IMR-90 (cell line): ENCODE measurements at regions not wholly inside any gene's neighbourhood (a gene's known extent, or its start where the extent isn't known, plus 50 kb on each side); places are given as distances from the start of the nearest gene placed in this dataset.
A peak's percentile ranks its signal among the peaks of the same experiment; 100 is the strongest.

ENCODE experiments used
- ATAC-seq: fragments of 200-7000 bp; cut with Tn5 transposase; 2 replicates; pipeline ENCODE4 v1.9.1; 2020; ENCODE audit warnings: low read depth, mild to moderate bottlenecking, moderate library complexity
- BruUV-seq: library from RNA; stranded (reverse); fragments of 400-500 nt; replicated peaks from 2 replicates; lab custom pipeline; 2021; lab: Mats Ljungman, UMichigan
- CTCF ChIA-PET: fragments of 300-600 bp; formaldehyde crosslinking; extraction: SDS; loops from one replicate; lab custom pipeline; 2021; ENCODE audit warnings: antibody characterized with exemption; lab: Yijun Ruan, JAX
- POLR2A ChIA-PET: fragments of 300-600 bp; sonication (Branson Sonifier 250); formaldehyde crosslinking; loops from one replicate; lab custom pipeline; 2022; ENCODE audit warnings: antibody characterized with exemption; ENCODE audit not compliant: unreplicated experiment; lab: Charles Lee
- DNase-seq: peaks from one replicate; pipeline ENCODE4 v3.0.0; 2013
- H2AFZ ChIP-seq: replicated peaks from 2 replicates; pipeline ENCODE3; 2013; ENCODE audit warnings: low read length, mild to moderate bottlenecking; ENCODE audit not compliant: poor library complexity
- H2AK5ac ChIP-seq: 2 replicates; pipeline ENCODE4 v1.6.1; 2013; ENCODE audit warnings: low read depth, low read length, inconsistent platforms
- H2AK9ac ChIP-seq: replicated peaks from 2 replicates; pipeline ENCODE3; 2013; ENCODE audit warnings: mild to moderate bottlenecking, low read depth, low read length, moderate library complexity; ENCODE audit not compliant: poor library complexity
- H2BK120ac ChIP-seq: 2 replicates; pipeline ENCODE4 v1.6.1; 2013; ENCODE audit warnings: low read depth, low read length, inconsistent platforms
- H2BK15ac ChIP-seq: 3 replicates; pipeline ENCODE4 v1.6.1; 2013; ENCODE audit warnings: low read depth, low read length, inconsistent platforms
- H2BK20ac ChIP-seq: 2 replicates; pipeline ENCODE4 v1.6.1; 2013; ENCODE audit warnings: low read depth, mild to moderate bottlenecking, inconsistent platforms, low read length, moderate library complexity
- H2BK5ac ChIP-seq: 2 replicates; pipeline ENCODE4 v1.6.1; 2013; ENCODE audit warnings: mild to moderate bottlenecking, low read depth, low read length, inconsistent platforms; ENCODE audit not compliant: poor library complexity, severe bottlenecking
- H3K14ac ChIP-seq: replicated peaks from 2 replicates; pipeline ENCODE4 v1.6.1; 2013; ENCODE audit warnings: low read depth, low read length, inconsistent platforms
- H3K18ac ChIP-seq: 2 replicates; pipeline ENCODE4 v1.6.1; 2013; ENCODE audit warnings: low read depth, low read length, control low read depth
- H3K23ac ChIP-seq: 2 replicates; pipeline ENCODE4 v1.6.1; 2013; ENCODE audit warnings: low read depth, low read length, inconsistent platforms
- H3K27ac ChIP-seq: 2 replicates; pipeline ENCODE4 v1.5.1; 2013; ENCODE audit warnings: mild to moderate bottlenecking, control low read depth, low read length; ENCODE audit not compliant: insufficient read depth
- H3K27me3 ChIP-seq: 2 replicates; pipeline ENCODE4 v1.6.1; 2013; ENCODE audit warnings: low read length; ENCODE audit not compliant: control insufficient read depth, insufficient read depth
- H3K36me3 ChIP-seq: 2 replicates; pipeline ENCODE4 v1.6.1; 2013; ENCODE audit warnings: low read length, mixed read lengths; ENCODE audit not compliant: control insufficient read depth, insufficient read depth
- H3K4ac ChIP-seq: 2 replicates; pipeline ENCODE4 v1.6.1; 2013; ENCODE audit warnings: low read depth, low read length, inconsistent platforms
- H3K4me1 ChIP-seq: 2 replicates; pipeline ENCODE4 v1.6.1; 2013; ENCODE audit warnings: low read length, mixed read lengths; ENCODE audit not compliant: control insufficient read depth, insufficient read depth
- H3K4me2 ChIP-seq: 2 replicates; pipeline ENCODE4 v1.6.1; 2013; ENCODE audit warnings: low read depth, mild to moderate bottlenecking, control low read depth, low read length, moderate library complexity
- H3K4me3 ChIP-seq: 2 replicates; pipeline ENCODE4 v1.5.1; 2013; ENCODE audit warnings: low read depth, mild to moderate bottlenecking, control low read depth, low read length, moderate library complexity; ENCODE audit not compliant: insufficient read depth
- H3K56ac ChIP-seq: 2 replicates; pipeline ENCODE4 v1.6.1; 2013; ENCODE audit warnings: low read length, inconsistent platforms; ENCODE audit not compliant: insufficient read depth; ENCODE audit errors: extremely low read depth
- H3K79me1 ChIP-seq, 2 experiments: 2 replicates each; pipeline ENCODE4 v1.6.1; 2013; ENCODE audit warnings: low read length in 2 of 2, inconsistent platforms in 1 of 2, low read depth in 1 of 2
- H3K9ac ChIP-seq: 2 replicates; pipeline ENCODE4 v1.6.1; 2013; ENCODE audit warnings: low read depth, low read length, control low read depth
- H3K9me1 ChIP-seq: 2 replicates; pipeline ENCODE4 v1.6.1; 2013; ENCODE audit warnings: low read length, inconsistent platforms; ENCODE audit not compliant: insufficient read depth
- H3K9me3 ChIP-seq: 2 replicates; pipeline ENCODE4 v1.6.1; 2013; ENCODE audit warnings: low read length; ENCODE audit not compliant: control insufficient read depth, insufficient read depth
- H4K20me1 ChIP-seq: 2 replicates; pipeline ENCODE4 v1.6.1; 2013; ENCODE audit warnings: low read length, inconsistent platforms; ENCODE audit not compliant: insufficient read depth
- H4K5ac ChIP-seq: 2 replicates; pipeline ENCODE4 v1.6.1; 2013; ENCODE audit warnings: mild to moderate bottlenecking, low read depth, low read length, control low read depth
- H4K8ac ChIP-seq, 2 experiments: 2 replicates each; pipeline ENCODE4 v1.6.1; 2013; ENCODE audit warnings: low read depth in 2 of 2, low read length in 2 of 2, control low read depth in 1 of 2, inconsistent platforms in 1 of 2
- H4K91ac ChIP-seq: 2 replicates; pipeline ENCODE4 v1.6.1; 2013; ENCODE audit warnings: low read depth, low read length, inconsistent platforms; ENCODE audit not compliant: insufficient read depth
- CEBPB ChIP-seq: IDR thresholded peaks from 2 replicates; pipeline ENCODE4 v1.6.1; 2012; ENCODE audit warnings: low read depth, low read length, improper control_type of control experiment
- CHD1 ChIP-seq: IDR thresholded peaks from 2 replicates; pipeline ENCODE4 v1.6.1; 2012; ENCODE audit warnings: low read depth, low read length, improper control_type of control experiment
- CTCF ChIP-seq: conservative IDR thresholded peaks from 2 replicates; pipeline ENCODE4 v1.5.1; 2012; ENCODE audit warnings: mild to moderate bottlenecking, low read depth, low read length, improper control_type of control experiment
- ELK1 ChIP-seq: fragments of 150-350 bp; IDR thresholded peaks from 2 replicates; pipeline ENCODE4 v1.6.1; 2016; ENCODE audit warnings: low read depth, mild to moderate bottlenecking, low read length, moderate library complexity, borderline replicate concordance
- FOS ChIP-seq: fragments of 150-350 bp; IDR thresholded peaks from 2 replicates; pipeline ENCODE4 v1.6.1; 2016; ENCODE audit warnings: low read depth, low read length
- MAFK ChIP-seq: IDR thresholded peaks from 2 replicates; pipeline ENCODE4 v1.6.1; 2012; ENCODE audit warnings: low read depth, low read length, improper control_type of control experiment
- MAZ ChIP-seq: IDR thresholded peaks from 2 replicates; pipeline ENCODE4 v1.6.1; 2012; ENCODE audit warnings: low read depth, mild to moderate bottlenecking, low read length, improper control_type of control experiment, moderate library complexity, borderline replicate concordance
- NFE2L2 ChIP-seq: fragments of 150-350 bp; IDR thresholded peaks from 2 replicates; pipeline ENCODE4 v1.6.1; 2016; ENCODE audit warnings: low read depth, mild to moderate bottlenecking, low read length
- POLR2A ChIP-seq: IDR thresholded peaks from 2 replicates; pipeline ENCODE4 v1.6.1; 2012; ENCODE audit warnings: mild to moderate bottlenecking, low read depth, low read length
- RAD21 ChIP-seq: IDR thresholded peaks from 2 replicates; pipeline ENCODE4 v1.6.1; 2012; ENCODE audit warnings: low read length, improper control_type of control experiment
- SMC3 ChIP-seq: fragments of 150-350 bp; IDR thresholded peaks from 2 replicates; pipeline ENCODE4 v1.6.1; 2016; ENCODE audit warnings: low read depth, mild to moderate bottlenecking, antibody characterized with exemption, low read length, moderate library complexity
- USF2 ChIP-seq: fragments of 150-350 bp; IDR thresholded peaks from 2 replicates; pipeline ENCODE4 v1.6.1; 2017; ENCODE audit warnings: mild to moderate bottlenecking, antibody characterized with exemption, low read length, low read depth
- WGBS, 2 experiments: methylation state at CpG; one replicate each; pipeline versions ENCODE4 v1.1.5 to v1.1.7; 2013; ENCODE audit warnings: missing lambda C conversion rate in 2 of 2; ENCODE audit not compliant: insufficient read length in 1 of 2; ENCODE audit errors: extremely low coverage in 2 of 2; 5-methylcytosine and 5-hydroxymethylcytosine counted together
- dilution Hi-C: fragments of 300-500 bp; cut with HindIII; formaldehyde crosslinking; loops from one replicate; pipeline ENCODE4 v1.14.3; 2018; ENCODE audit warnings: low sequenced_read_pairs; ENCODE audit not compliant: unreplicated experiment
- in situ Hi-C: fragments of 300-500 bp; cut with MboI; formaldehyde crosslinking; loops from 3 replicates; pipeline ENCODE4 v1.14.3; 2019; ENCODE audit warnings: low sequenced_read_pairs, inconsistent platforms, mixed read lengths
- intact Hi-C: fragments of 100-400 bp; cut with micrococcal nuclease; formaldehyde crosslinking; loops from 2 replicates; pipeline ENCODE4 v1.10.0; 2022

GRCh38 chr9:94178927-94179326 lies 80.2 kb upstream of the ZNF169 start:
- Histone ChIP-seq H2BK15ac (no peak overlapping the region), H4K8ac (no peak overlapping the region), H2BK120ac (no peak overlapping the region), H3K14ac (no peak overlapping the region), H3K9ac (no peak overlapping the region), H4K20me1 (peaks cover 96% of the 10 kb centered on the region), H2AK5ac (no peak overlapping the region), H3K4me2 (no peak overlapping the region), H3K4ac (no peak overlapping the region), H3K27me3 (no peaks in the 10 kb centered on the region), H3K18ac (no peak overlapping the region), H2BK5ac (no peak overlapping the region), H3K36me3 (peaks cover 26% of the 10 kb centered on the region), H4K5ac (no peak overlapping the region), H3K4me3 (no peak overlapping the region), H4K91ac (no peak overlapping the region), H3K27ac (no peak overlapping the region), H3K79me1 (peaks cover 42 to 76% of the 10 kb centered on the region in 2 experiments), H2AFZ (no peak overlapping the region), H2BK20ac (no peak overlapping the region), H2AK9ac (no peak overlapping the region), H3K9me3 (no peaks in the 10 kb centered on the region), H3K56ac (no peak overlapping the region), H3K9me1 (peaks cover 27% of the 10 kb centered on the region), H3K4me1 (peaks cover 10% of the 10 kb centered on the region), H3K23ac (no peak overlapping the region)
- no peak for TF ChIP-seq NFE2L2
- TF ChIP-seq MAZ, result no peak
- TF ChIP-seq FOS, result no peak
- TF ChIP-seq ELK1, result no peak
- TF ChIP-seq CEBPB, result no peak
- no peak for TF ChIP-seq USF2
- TF ChIP-seq CTCF, result no peak
- no peak for TF ChIP-seq CHD1
- TF ChIP-seq SMC3, result no peak
- TF ChIP-seq MAFK, result no peak
- TF ChIP-seq POLR2A, result no peak
- TF ChIP-seq RAD21, result no peak
- WGBS, 2 experiments, result no CpG with 5 or more reads among the region's 2 CpGs
- ChIA-PET POLR2A (interaction anchor here (0.5 kb wide), 1 partner anchor 10 kb away, joined by 5 read pairs; no protein-coding TSS in a partner anchor), CTCF (interaction anchor here (0.8 kb wide), 1 partner anchor 56 kb away, joined by 3 read pairs; no protein-coding TSS in a partner anchor)
- BruUV-seq, result no TSS peak
- ATAC-seq (0 out of 2 replicates have a peak, but pooled peaks have one; percentile 13), DNase-seq (no peak)
- in situ Hi-C loops (loop anchor here (25.0 kb wide), 1 partner anchor 492 kb away; no protein-coding TSS in a partner anchor), dilution Hi-C loops (no loop called here), intact Hi-C loops (no loop called here)
